Gastroesophageal sphincter (tissue), 3 donors: ENCODE measurements at regions not wholly inside any gene's neighbourhood (a gene's known extent, or its start where the extent isn't known, plus 50 kb on each side); places are given as distances from the start of the nearest gene placed in this dataset.

Experiments
- POLR2AphosphoS5 ChIP-seq: sonication (generic); formaldehyde crosslinking; IDR thresholded peaks from one replicate; pipeline ENCODE4 v1.6.1; 2017; ENCODE audit warnings: antibody characterized with exemption
- TF ChIP-seq, protein P1 (sequence below), 4 experiments: fragments of 200-600 bp in 2 of 4; fragments of 450-650 bp in 2 of 4; sonication (generic) in 1 of 4; IDR thresholded peaks; one replicate each; pipeline ENCODE4 v1.5.1; 2017 to 2019; ENCODE audit warnings: antibody characterized with exemption in 4 of 4, mild to moderate bottlenecking in 2 of 4, moderate library complexity in 2 of 4

DNA sequence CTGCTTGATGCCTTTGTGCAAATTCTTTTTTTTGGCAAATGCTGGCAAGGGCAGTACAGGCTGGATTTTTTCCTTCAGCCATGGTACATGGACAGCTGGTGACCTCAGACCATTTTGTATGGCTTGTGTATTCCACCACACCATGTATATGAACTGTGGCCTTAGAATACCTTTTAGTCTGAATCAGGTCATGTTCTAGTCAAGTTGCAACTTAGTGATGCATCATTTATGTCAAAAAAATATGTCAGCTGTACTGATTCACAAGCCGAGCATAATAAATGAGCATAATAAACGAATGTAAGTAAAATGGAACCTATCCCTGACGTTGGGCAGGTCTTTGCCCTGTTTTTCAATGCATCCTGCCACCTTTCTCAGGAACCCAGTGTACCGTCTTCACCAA lies 219.7 kb upstream of the RUNX1 start:
- no peak for TF ChIP-seq POLR2AphosphoS5
- TF ChIP-seq, protein P1, sequence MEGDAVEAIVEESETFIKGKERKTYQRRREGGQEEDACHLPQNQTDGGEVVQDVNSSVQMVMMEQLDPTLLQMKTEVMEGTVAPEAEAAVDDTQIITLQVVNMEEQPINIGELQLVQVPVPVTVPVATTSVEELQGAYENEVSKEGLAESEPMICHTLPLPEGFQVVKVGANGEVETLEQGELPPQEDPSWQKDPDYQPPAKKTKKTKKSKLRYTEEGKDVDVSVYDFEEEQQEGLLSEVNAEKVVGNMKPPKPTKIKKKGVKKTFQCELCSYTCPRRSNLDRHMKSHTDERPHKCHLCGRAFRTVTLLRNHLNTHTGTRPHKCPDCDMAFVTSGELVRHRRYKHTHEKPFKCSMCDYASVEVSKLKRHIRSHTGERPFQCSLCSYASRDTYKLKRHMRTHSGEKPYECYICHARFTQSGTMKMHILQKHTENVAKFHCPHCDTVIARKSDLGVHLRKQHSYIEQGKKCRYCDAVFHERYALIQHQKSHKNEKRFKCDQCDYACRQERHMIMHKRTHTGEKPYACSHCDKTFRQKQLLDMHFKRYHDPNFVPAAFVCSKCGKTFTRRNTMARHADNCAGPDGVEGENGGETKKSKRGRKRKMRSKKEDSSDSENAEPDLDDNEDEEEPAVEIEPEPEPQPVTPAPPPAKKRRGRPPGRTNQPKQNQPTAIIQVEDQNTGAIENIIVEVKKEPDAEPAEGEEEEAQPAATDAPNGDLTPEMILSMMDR (IDR thresholded peaks at IDR 0.05) = no peak
